ENCODE measurements at regions not wholly inside any gene's neighbourhood (a gene's known extent, or its start where the extent isn't known, plus 50 kb on each side); places are given as distances from the start of the nearest gene placed in this dataset.
"Not testable (repeated sequence)": the region's sequence is repeated elsewhere in the genome, so short reads cannot be mapped to it uniquely, and the experiment has no call there.

DNA sequence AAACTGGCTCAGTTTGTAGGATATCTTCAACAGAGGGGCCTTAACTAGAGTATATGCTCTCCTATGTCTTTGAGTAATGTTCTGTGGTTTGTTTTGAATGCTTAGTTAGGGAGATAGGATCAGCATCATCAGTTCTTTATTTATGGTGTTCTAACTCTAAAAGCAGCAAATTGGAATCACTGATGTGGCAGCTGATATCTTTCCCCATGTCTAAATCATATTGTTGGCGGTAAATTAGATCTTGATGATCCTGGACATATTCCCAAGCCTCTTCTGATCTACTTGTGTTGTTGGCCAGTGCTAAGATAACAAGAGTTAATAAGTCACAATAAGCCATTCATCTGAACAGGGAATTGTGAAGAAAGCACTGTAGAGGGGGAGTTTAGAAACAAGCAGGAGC is 332.4 kb upstream of the DAB2 start:
- H3K4me3 ChIP-seq (ENCODE audit: low read length), result no peak overlapping the region
- TF ChIP-seq CTCF (conservative IDR thresholded peaks at IDR 0.05; ENCODE audit: low read length), result no peak
- no peak for DNase-seq (ENCODE audit: low read depth)

GRCh38 chr5:39755986-39756385 is 331.2 kb upstream of the DAB2 start:
- no peak overlapping the region for H3K4me3 ChIP-seq (ENCODE audit: low read length)
- peak; percentile 98 for DNase-seq (ENCODE audit: low read depth)
- TF ChIP-seq CTCF (conservative IDR thresholded peaks at IDR 0.05; ENCODE audit: low read length), result no peak

DNA sequence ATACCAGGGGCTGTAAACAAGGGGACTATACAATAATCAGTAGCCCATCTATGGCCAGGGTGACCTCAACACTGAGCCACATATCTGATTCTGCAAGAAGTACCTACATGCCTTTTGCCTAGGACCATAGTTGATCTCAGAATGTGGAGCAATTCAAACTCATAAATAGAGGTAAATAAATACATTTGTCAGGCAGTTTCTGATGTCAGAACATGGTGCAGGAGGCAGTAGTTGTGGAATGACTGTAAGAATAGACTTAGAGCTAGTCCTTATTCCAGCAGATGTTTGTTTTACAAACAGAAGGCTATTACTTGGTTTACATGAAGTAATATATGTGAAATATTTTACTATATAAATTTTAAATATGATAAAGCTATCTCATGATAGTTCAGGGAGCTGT is 330.7 kb upstream of the DAB2 start:
- TF ChIP-seq CTCF (conservative IDR thresholded peaks at IDR 0.05; ENCODE audit: low read length), result no peak
- DNase-seq (ENCODE audit: low read depth), result peak; percentile 40
- H3K4me3 ChIP-seq (ENCODE audit: low read length), result no peak overlapping the region

GRCh38 chr5:39753747-39754146 is 329.0 kb upstream of the DAB2 start:
- not testable (repeated sequence) for H3K4me3 ChIP-seq (ENCODE audit: low read length); DNase-seq (ENCODE audit: low read depth)

DNA sequence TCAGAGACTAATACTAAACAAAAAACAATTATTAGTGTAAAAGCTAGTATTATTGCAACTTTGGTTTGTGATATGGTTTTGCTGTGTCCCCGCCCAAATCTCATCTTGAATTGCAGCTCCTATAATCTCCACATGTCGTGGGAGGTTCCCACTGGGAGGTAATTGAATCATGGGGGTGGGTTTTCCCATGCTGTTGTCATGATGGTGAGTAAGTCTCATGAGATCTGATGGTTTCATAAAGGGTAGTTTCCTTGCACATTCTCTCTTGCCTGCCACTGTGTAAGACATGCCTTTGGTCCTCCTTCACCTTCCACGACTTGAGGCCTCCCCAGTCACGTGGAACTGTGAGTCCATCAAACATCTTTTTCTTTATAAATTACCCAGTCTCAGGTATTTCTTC is 325.9 kb upstream of the DAB2 start:
- TF ChIP-seq CTCF (conservative IDR thresholded peaks at IDR 0.05; ENCODE audit: low read length), result no peak
- DNase-seq (ENCODE audit: low read depth), result no peak
- H3K4me3 ChIP-seq (ENCODE audit: low read length), result no peak overlapping the region

- H3K4me3 ChIP-seq (ENCODE audit: low read length), result no peak overlapping the region
- no peak for DNase-seq (ENCODE audit: low read depth)
- no peak for TF ChIP-seq CTCF (conservative IDR thresholded peaks at IDR 0.05; ENCODE audit: low read length)
These were observed 318.1 kb upstream of the DAB2 start for GRCh38 chr5:39742916-39743315.

DNA sequence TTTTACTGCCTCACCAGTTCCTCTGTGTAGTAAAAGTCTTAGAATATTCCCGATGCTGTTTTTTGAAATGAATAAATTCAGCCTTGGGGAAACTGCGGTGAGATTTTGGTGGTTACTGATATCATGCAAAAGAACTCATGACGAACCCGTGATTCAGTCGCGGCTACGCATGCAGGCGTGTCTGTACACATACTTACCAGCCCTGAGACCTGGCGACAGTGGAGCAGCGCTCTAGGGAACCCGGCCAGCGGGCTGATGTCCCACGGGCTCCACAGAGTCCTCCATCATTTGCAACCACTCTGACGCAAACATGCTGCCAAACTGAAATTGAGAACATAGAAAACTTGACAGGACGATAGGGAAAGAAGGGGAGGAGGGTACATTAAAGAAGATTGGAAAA is 315.6 kb upstream of the DAB2 start:
- no peak for DNase-seq (ENCODE audit: low read depth)
- H3K4me3 ChIP-seq (ENCODE audit: low read length), result no peak overlapping the region
- no peak for TF ChIP-seq CTCF (conservative IDR thresholded peaks at IDR 0.05; ENCODE audit: low read length)

DNA sequence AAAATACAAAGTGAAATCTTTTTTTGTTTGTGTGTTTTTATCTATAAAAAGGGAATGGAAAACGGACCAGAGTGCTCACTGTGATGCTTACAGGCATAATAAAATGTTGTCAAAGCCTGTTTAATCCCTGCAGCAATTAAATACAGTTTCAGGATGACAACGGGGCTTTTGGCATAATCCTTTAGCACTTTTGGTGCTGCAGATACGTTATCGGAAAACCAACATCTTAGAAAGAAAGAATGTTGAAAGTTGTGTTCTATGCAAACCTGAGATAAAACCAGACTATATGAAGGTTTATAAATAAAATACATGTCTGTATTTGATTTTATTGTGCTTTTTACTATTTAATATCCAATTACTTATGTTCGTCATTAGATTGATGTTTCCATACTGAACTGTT is 307.4 kb upstream of the DAB2 start:
- DNase-seq (ENCODE audit: low read depth), result no peak
- no peak overlapping the region for H3K4me3 ChIP-seq (ENCODE audit: low read length)
- no peak for TF ChIP-seq CTCF (conservative IDR thresholded peaks at IDR 0.05; ENCODE audit: low read length)
